NT2/D1 (cell line): ENCODE measurements at regions not wholly inside any gene's neighbourhood (a gene's known extent, or its start where the extent isn't known, plus 50 kb on each side); places are given as distances from the start of the nearest gene placed in this dataset.

ENCODE experiments used
- DNase-seq: peaks from one replicate; pipeline ENCODE4 v3.0.0-alpha.2; 2011; ENCODE audit warnings: low read depth, low spot score
- H3K27me3 ChIP-seq: 2 replicates; pipeline ENCODE4 v1.6.0; 2011; ENCODE audit warnings: mild to moderate bottlenecking; ENCODE audit not compliant: insufficient read length, insufficient read depth
- H3K36me3 ChIP-seq: 2 replicates; pipeline ENCODE4 v1.6.1; 2011; ENCODE audit warnings: mild to moderate bottlenecking, low read length, mixed read lengths; ENCODE audit not compliant: insufficient read depth, insufficient read length
- H3K4me1 ChIP-seq: 2 replicates; pipeline ENCODE4 v1.5.1; 2011; ENCODE audit not compliant: insufficient read depth, insufficient read length
- H3K4me3 ChIP-seq: 2 replicates; pipeline ENCODE4 v1.5.1; 2011; ENCODE audit warnings: low read depth; ENCODE audit not compliant: insufficient read length
- H3K9ac ChIP-seq: 2 replicates; pipeline ENCODE4 v1.6.0; 2011; ENCODE audit warnings: low read depth; ENCODE audit not compliant: insufficient read length
- H3K9me3 ChIP-seq: 2 replicates; pipeline ENCODE4 v1.5.1; 2011; ENCODE audit warnings: mild to moderate bottlenecking, low read length; ENCODE audit not compliant: insufficient read depth
- SUZ12 ChIP-seq: IDR thresholded peaks from 2 replicates; pipeline ENCODE4 v1.6.1; 2011; ENCODE audit not compliant: insufficient read length, insufficient read depth; ENCODE audit errors: extremely low read depth
- YY1 ChIP-seq: IDR thresholded peaks from 2 replicates; pipeline ENCODE4 v1.6.1; 2011; ENCODE audit not compliant: insufficient read length, insufficient read depth
- ZNF274 ChIP-seq: IDR thresholded peaks from 2 replicates; pipeline ENCODE4 v1.6.1; 2011; ENCODE audit warnings: mild to moderate bottlenecking, low read depth, low read length

DNA sequence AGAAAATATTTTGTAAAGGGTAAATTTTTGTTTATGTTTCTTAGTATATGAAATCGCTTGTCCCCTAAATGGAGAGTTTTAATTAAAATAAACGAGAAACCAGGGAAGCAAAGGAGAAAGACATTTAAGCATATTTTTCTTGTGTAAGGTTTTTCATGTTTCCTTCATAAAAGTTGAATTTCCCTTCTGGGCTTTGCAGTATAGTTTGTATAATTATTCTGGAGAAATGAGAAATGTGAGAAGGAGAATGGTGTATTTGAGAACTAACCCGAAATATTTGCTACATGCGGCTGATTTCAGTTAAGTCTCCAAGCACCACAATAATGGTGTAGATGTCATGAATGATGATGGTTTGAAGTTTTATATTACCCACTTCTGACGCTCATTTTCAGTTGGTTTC, 307.7 kb upstream of the SEL1L start:
- no peak for DNase-seq

DNA sequence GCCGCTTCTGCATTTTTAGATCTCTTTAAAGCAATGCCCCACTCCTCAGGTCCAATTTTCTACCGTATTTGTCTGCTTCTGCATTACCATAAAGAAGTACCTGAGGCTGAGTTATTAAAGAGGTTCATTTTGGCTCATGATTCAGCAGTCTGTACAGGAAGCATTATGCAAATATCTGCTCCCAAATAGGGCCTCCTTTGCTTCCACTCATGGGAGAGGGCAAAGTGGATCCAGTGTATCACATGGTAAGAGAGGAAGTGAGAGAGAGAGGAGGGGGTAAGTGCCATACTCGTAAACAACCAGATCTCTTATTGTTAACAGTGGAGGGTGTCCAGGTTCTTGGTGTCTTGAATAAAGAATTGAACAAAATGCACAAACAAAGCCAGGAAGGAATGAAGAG, 316.1 kb upstream of the SEL1L start:
- peaks cover 6% of the 10 kb centered on the region; the same call in 1 of the 2 replicates for H3K9me3 ChIP-seq
- no peaks in the 10 kb centered on the region for H3K36me3 ChIP-seq
- H3K4me1 ChIP-seq = no peaks in the 10 kb centered on the region
- H3K27me3 ChIP-seq = no peaks in the 10 kb centered on the region
- no peak for DNase-seq
- no peak overlapping the region for H3K4me3 ChIP-seq
- TF ChIP-seq SUZ12 (no peak), YY1 (no peak), ZNF274 (no peak)
- H3K9ac ChIP-seq = no peak overlapping the region

More for the DNA sequence above, 307.7 kb upstream of the SEL1L start:
- peaks cover 4% of the 10 kb centered on the region; the same call in 1 of the 2 replicates for H3K9me3 ChIP-seq
- H3K4me1 ChIP-seq = no peaks in the 10 kb centered on the region
- H3K9ac ChIP-seq = no peak overlapping the region
- no peak for TF ChIP-seq SUZ12
- TF ChIP-seq ZNF274 = no peak
- TF ChIP-seq YY1 = no peak
- H3K27me3 ChIP-seq = no peaks in the 10 kb centered on the region
- H3K36me3 ChIP-seq = no peaks in the 10 kb centered on the region
- H3K4me3 ChIP-seq = no peak overlapping the region

GRCh38 chr14:81855007-81855406, 321.4 kb upstream of the SEL1L start:
- Histone ChIP-seq H3K4me3 (no peak overlapping the region), H3K9ac (no peak overlapping the region), H3K4me1 (no peaks in the 10 kb centered on the region), H3K36me3 (no peaks in the 10 kb centered on the region), H3K9me3 (peaks cover 26% of the 10 kb centered on the region; the same call in 1 of the 2 replicates), H3K27me3 (no peaks in the 10 kb centered on the region)
- TF ChIP-seq SUZ12 (no peak), ZNF274 (no peak), YY1 (no peak)
- no peak for DNase-seq

GRCh38 chr14:81859046-81859445, 325.4 kb upstream of the SEL1L start:
- Histone ChIP-seq H3K9ac (no peak overlapping the region), H3K36me3 (no peaks in the 10 kb centered on the region), H3K9me3 (peaks cover 26% of the 10 kb centered on the region; the same call in 1 of the 2 replicates), H3K4me3 (no peak overlapping the region), H3K4me1 (no peaks in the 10 kb centered on the region), H3K27me3 (no peaks in the 10 kb centered on the region)
- TF ChIP-seq SUZ12 (no peak), YY1 (no peak), ZNF274 (no peak)
- no peak for DNase-seq

GRCh38 chr14:81868172-81868571, 334.5 kb upstream of the SEL1L start:
- DNase-seq = no peak
- no peak overlapping the region for H3K9ac ChIP-seq
- H3K9me3 ChIP-seq = no peaks in the 10 kb centered on the region
- H3K4me3 ChIP-seq = no peak overlapping the region
- TF ChIP-seq YY1 (no peak), SUZ12 (no peak), ZNF274 (no peak)
- no peaks in the 10 kb centered on the region for H3K27me3 ChIP-seq
- no peaks in the 10 kb centered on the region for H3K36me3 ChIP-seq
- H3K4me1 ChIP-seq = no peaks in the 10 kb centered on the region

- DNase-seq = no peak
- no peak overlapping the region for H3K4me3 ChIP-seq
These were observed 338.1 kb upstream of the SEL1L start for GRCh38 chr14:81871706-81872105.

DNA sequence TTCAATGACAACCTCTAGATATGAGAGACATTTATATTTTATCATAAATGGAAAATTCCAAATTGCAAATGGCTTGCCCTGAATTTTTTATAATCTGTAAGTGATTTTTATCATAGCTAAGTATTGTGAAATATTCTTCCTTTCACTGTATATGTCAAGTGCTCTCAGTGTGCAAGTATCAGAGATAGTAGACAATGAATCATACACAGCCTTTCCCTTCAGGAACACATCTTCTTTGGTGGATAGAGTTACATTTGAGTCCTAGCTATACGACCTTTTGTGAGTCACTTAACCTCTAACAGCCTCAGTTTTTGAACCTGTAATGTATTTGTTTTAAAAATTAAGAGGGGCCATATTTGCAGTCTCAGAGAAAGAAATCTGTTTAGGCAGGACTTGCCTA, 350.7 kb upstream of the SEL1L start:
- TF ChIP-seq SUZ12 (no peak), YY1 (no peak), ZNF274 (no peak)
- DNase-seq = no peak
- H3K9ac ChIP-seq = no peak overlapping the region
- no peaks in the 10 kb centered on the region for H3K27me3 ChIP-seq
- H3K9me3 ChIP-seq = no peaks in the 10 kb centered on the region
- no peak overlapping the region for H3K4me3 ChIP-seq
- H3K4me1 ChIP-seq = no peaks in the 10 kb centered on the region
- H3K36me3 ChIP-seq = no peaks in the 10 kb centered on the region

More at GRCh38 chr14:81871706-81872105, 338.1 kb upstream of the SEL1L start:
- no peaks in the 10 kb centered on the region for H3K4me1 ChIP-seq
- no peaks in the 10 kb centered on the region for H3K27me3 ChIP-seq
- H3K9ac ChIP-seq = no peak overlapping the region
- no peaks in the 10 kb centered on the region for H3K36me3 ChIP-seq
- TF ChIP-seq ZNF274 (no peak), SUZ12 (no peak), YY1 (no peak)
- peaks cover 11% of the 10 kb centered on the region; the same call in 1 of the 2 replicates for H3K9me3 ChIP-seq

- no peak for DNase-seq
- H3K4me1 ChIP-seq = no peaks in the 10 kb centered on the region
These were observed 352.9 kb upstream of the SEL1L start for GRCh38 chr14:81886588-81886987.

More at GRCh38 chr14:81886588-81886987, 352.9 kb upstream of the SEL1L start:
- Histone ChIP-seq H3K36me3 (no peaks in the 10 kb centered on the region), H3K27me3 (no peaks in the 10 kb centered on the region), H3K9me3 (no peaks in the 10 kb centered on the region), H3K9ac (no peak overlapping the region), H3K4me3 (no peak overlapping the region)
- TF ChIP-seq ZNF274 = no peak
- no peak for TF ChIP-seq SUZ12
- TF ChIP-seq YY1 = no peak
